ENCODE measurements at regions not wholly inside any gene's neighbourhood (a gene's known extent, or its start where the extent isn't known, plus 50 kb on each side); places are given as distances from the start of the nearest gene placed in this dataset.

- TF ChIP-seq CTCF (conservative IDR thresholded peaks at IDR 0.05; ENCODE audit: low read depth, low read length) (no peak), EZH2phosphoT487 (IDR thresholded peaks at IDR 0.05; ENCODE audit: borderline replicate concordance, low read length) (no peak)
Measured at GRCh38 chr13:85655040-85655439, 144.2 kb downstream of the SLITRK6 start.
